B cell (primary cell): ENCODE measurements at regions not wholly inside any gene's neighbourhood (a gene's known extent, or its start where the extent isn't known, plus 50 kb on each side); places are given as distances from the start of the nearest gene placed in this dataset.

ENCODE experiments used
- ATAC-seq: fragments of 200-7000 bp; cut with Tn5 transposase; one replicate; pipeline ENCODE4 v1.10.0; 2021; ENCODE audit warnings: low read depth, mild to moderate bottlenecking, moderate number of reproducible peaks, moderate library complexity
- CTCF ChIA-PET: fragments of 350-600 bp; sonication (Branson Sonifier 250); formaldehyde crosslinking; loops from one replicate; lab custom pipeline; 2021; ENCODE audit warnings: antibody characterized with exemption, inconsistent platforms; lab: Charles Lee
- POLR2A ChIA-PET: fragments of 350-600 bp; sonication (Branson Sonifier 250); formaldehyde crosslinking; loops from one replicate; lab custom pipeline; 2021; ENCODE audit warnings: antibody characterized with exemption; lab: Charles Lee
- DNase-seq: peaks from one replicate; pipeline ENCODE4 v3.0.0; 2013
- H2AFZ ChIP-seq: 2 replicates; pipeline ENCODE4 v1.6.1; 2012; ENCODE audit warnings: mild to moderate bottlenecking, low read depth, low read length; ENCODE audit not compliant: insufficient read depth, poor library complexity, severe bottlenecking
- H3K27ac ChIP-seq, 2 donors: 1 replicate in 1 of 2; 2 replicates in 1 of 2; pipeline ENCODE4 v1.5.1; 2012 to 2013; ENCODE audit warnings: low read length in 2 of 2, mild to moderate bottlenecking in 2 of 2, moderate library complexity in 1 of 2
- H3K27me3 ChIP-seq, 4 experiments: fragments of 200-600 bp in 1 of 4; sonication (generic) in 1 of 4; replicated peaks in 1 of 4; 1 replicate in 2 of 4; 2 replicates in 2 of 4; pipeline versions ENCODE4 v1.6.1 to v1.7.0; 2013 to 2016; ENCODE audit warnings: low read length in 3 of 4, mild to moderate bottlenecking in 2 of 4, mixed read lengths in 1 of 4, moderate library complexity in 1 of 4; ENCODE audit not compliant: insufficient read depth in 4 of 4, control insufficient read depth in 3 of 4; ENCODE audit errors: control extremely low read depth in 1 of 4
- H3K36me3 ChIP-seq, 2 experiments: replicated peaks in 1 of 2; 1 replicate in 1 of 2; 2 replicates in 1 of 2; pipeline versions ENCODE4 v1.6.1 to v1.7.1; 2013; ENCODE audit warnings: low read length in 1 of 2; ENCODE audit not compliant: insufficient read depth in 2 of 2, control insufficient read depth in 1 of 2; ENCODE audit errors: control extremely low read depth in 1 of 2, extremely low read depth in 1 of 2
- H3K4me1 ChIP-seq, 2 donors: fragments of 200-600 bp in 1 of 2; sonication (generic) in 1 of 2; 1 replicate in 1 of 2; 2 replicates in 1 of 2; pipeline versions ENCODE4 v1.5.1 to v1.6.1; 2013 to 2017; ENCODE audit warnings: low read length in 2 of 2; ENCODE audit not compliant: control insufficient read depth in 2 of 2, insufficient read depth in 2 of 2
- H3K4me2 ChIP-seq: replicated peaks from 2 replicates; pipeline ENCODE3; 2012; ENCODE audit warnings: mild to moderate bottlenecking, low read depth, low read length; ENCODE audit not compliant: poor library complexity, severe bottlenecking
- H3K4me3 ChIP-seq, 5 experiments: fragments of 200-600 bp in 1 of 5; sonication (generic) in 1 of 5; 1 replicate in 3 of 5; 2 replicates in 2 of 5; pipeline versions ENCODE4 v1.5.1 to v1.7.0; 2011 to 2016; ENCODE audit warnings: low read length in 4 of 5, mild to moderate bottlenecking in 4 of 5, low read depth in 2 of 5, control low read depth in 1 of 5, moderate library complexity in 1 of 5; ENCODE audit not compliant: insufficient read depth in 1 of 5; ENCODE audit errors: control extremely low read depth in 1 of 5, extremely low read depth in 1 of 5
- H3K79me2 ChIP-seq: fragments of 200-600 bp; sonication (generic); one replicate; pipeline ENCODE4 v1.6.0; 2016; ENCODE audit warnings: low read length; ENCODE audit not compliant: control insufficient read depth, insufficient read depth
- H3K9ac ChIP-seq: fragments of 200-600 bp; sonication (generic); 2 replicates; pipeline ENCODE4 v1.6.1; 2017; ENCODE audit warnings: mild to moderate bottlenecking, low read length, moderate library complexity
- H3K9me3 ChIP-seq, 3 donors: one replicate each; pipeline versions ENCODE4 v1.6.1 to v1.7.1; 2013; ENCODE audit warnings: low read length in 2 of 3; ENCODE audit not compliant: control insufficient read depth in 2 of 3, insufficient read depth in 1 of 3; ENCODE audit errors: control extremely low read depth in 1 of 3
- H4K20me1 ChIP-seq: 2 replicates; pipeline ENCODE4 v1.6.0; 2012; ENCODE audit warnings: mild to moderate bottlenecking, low read length; ENCODE audit not compliant: insufficient read depth, control insufficient read depth, poor library complexity, severe bottlenecking
- H3K27ac Mint-ChIP-seq: one replicate; pipeline ENCODE4 v1.8.0; 2021; ENCODE audit warnings: mixed read lengths
- H3K27me3 Mint-ChIP-seq: one replicate; pipeline ENCODE4 v1.8.0; 2021; ENCODE audit warnings: mixed read lengths
- H3K4me1 Mint-ChIP-seq: one replicate; pipeline ENCODE4 v1.8.0; 2021; ENCODE audit warnings: mixed read lengths
- H3K4me3 Mint-ChIP-seq: one replicate; pipeline ENCODE4 v1.8.0; 2021; ENCODE audit warnings: mixed read lengths
- H3K9me3 Mint-ChIP-seq: one replicate; pipeline ENCODE4 v1.8.0; 2022; ENCODE audit warnings: mixed read lengths; ENCODE audit not compliant: insufficient read depth
- EZH2 ChIP-seq: IDR thresholded peaks from 2 replicates; pipeline ENCODE4 v1.6.1; 2012; ENCODE audit warnings: borderline replicate concordance, low read depth, mild to moderate bottlenecking, moderate library complexity, low read length; ENCODE audit not compliant: insufficient read depth, poor library complexity, severe bottlenecking
- WGBS: methylation state at CpG from one replicate; pipeline ENCODE4 v1.1.5; 2013; ENCODE audit warnings: missing lambda C conversion rate; ENCODE audit not compliant: insufficient coverage; 5-methylcytosine and 5-hydroxymethylcytosine counted together
- intact Hi-C: fragments of 100-400 bp; cut with micrococcal nuclease; formaldehyde crosslinking; loops from one replicate; pipeline ENCODE4 v1.10.0; 2022
- TF ChIP-seq, protein P1 (sequence below): fragments of 200-600 bp; IDR thresholded peaks from one replicate; pipeline ENCODE4 v1.8.0; 2022; ENCODE audit warnings: antibody characterized with exemption, mild to moderate bottlenecking

DNA sequence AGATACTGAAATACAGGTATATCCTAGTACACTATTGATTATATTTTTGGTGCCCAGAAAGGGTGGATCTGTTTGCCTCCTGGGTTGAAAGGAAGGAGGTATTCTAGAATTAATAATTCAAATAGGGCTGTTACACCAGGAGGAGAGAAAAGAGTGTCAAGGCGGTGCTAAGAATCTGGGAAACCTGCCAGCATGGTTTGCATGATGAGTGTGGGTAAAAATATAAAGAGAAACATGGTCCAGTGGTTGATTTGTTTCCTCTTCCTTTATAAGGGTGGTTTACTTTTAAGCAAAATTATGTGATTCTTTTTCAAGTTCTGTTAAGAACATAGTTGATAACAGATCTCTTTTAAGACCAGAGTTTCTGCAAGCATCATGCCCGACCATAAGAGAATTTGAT lies 69.4 kb upstream of the NFIB start:
- no peak for DNase-seq
- Histone ChIP-seq H2AFZ (no peak overlapping the region), H3K4me3 (no peak overlapping the region), H3K9ac (no peak overlapping the region), H3K4me2 (no peak overlapping the region), H3K27me3 (no peaks in the 10 kb centered on the region), H3K27ac (no peak overlapping the region), H3K36me3 (no peaks in the 10 kb centered on the region), H4K20me1 (no peaks in the 10 kb centered on the region), H3K9me3 (no peaks in the 10 kb centered on the region), H3K4me1 (no peaks in the 10 kb centered on the region), H3K79me2 (no peaks in the 10 kb centered on the region)
- H3K27me3 Mint-ChIP-seq: peaks cover 22% of the 10 kb centered on the region
- no peak for ATAC-seq
- no peak for TF ChIP-seq EZH2
- TF ChIP-seq, protein P1, sequence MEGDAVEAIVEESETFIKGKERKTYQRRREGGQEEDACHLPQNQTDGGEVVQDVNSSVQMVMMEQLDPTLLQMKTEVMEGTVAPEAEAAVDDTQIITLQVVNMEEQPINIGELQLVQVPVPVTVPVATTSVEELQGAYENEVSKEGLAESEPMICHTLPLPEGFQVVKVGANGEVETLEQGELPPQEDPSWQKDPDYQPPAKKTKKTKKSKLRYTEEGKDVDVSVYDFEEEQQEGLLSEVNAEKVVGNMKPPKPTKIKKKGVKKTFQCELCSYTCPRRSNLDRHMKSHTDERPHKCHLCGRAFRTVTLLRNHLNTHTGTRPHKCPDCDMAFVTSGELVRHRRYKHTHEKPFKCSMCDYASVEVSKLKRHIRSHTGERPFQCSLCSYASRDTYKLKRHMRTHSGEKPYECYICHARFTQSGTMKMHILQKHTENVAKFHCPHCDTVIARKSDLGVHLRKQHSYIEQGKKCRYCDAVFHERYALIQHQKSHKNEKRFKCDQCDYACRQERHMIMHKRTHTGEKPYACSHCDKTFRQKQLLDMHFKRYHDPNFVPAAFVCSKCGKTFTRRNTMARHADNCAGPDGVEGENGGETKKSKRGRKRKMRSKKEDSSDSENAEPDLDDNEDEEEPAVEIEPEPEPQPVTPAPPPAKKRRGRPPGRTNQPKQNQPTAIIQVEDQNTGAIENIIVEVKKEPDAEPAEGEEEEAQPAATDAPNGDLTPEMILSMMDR: no peak
- WGBS: 0% methylated on average over 2 of the region's 2 CpGs
- no peaks in the 10 kb centered on the region for H3K4me1 Mint-ChIP-seq
- ChIA-PET CTCF (no interaction called here), POLR2A (no interaction called here)
- H3K4me3 Mint-ChIP-seq: no peak overlapping the region
- no peak overlapping the region for H3K27ac Mint-ChIP-seq
- intact Hi-C loops: no loop called here
- no peaks in the 10 kb centered on the region for H3K9me3 Mint-ChIP-seq

DNA sequence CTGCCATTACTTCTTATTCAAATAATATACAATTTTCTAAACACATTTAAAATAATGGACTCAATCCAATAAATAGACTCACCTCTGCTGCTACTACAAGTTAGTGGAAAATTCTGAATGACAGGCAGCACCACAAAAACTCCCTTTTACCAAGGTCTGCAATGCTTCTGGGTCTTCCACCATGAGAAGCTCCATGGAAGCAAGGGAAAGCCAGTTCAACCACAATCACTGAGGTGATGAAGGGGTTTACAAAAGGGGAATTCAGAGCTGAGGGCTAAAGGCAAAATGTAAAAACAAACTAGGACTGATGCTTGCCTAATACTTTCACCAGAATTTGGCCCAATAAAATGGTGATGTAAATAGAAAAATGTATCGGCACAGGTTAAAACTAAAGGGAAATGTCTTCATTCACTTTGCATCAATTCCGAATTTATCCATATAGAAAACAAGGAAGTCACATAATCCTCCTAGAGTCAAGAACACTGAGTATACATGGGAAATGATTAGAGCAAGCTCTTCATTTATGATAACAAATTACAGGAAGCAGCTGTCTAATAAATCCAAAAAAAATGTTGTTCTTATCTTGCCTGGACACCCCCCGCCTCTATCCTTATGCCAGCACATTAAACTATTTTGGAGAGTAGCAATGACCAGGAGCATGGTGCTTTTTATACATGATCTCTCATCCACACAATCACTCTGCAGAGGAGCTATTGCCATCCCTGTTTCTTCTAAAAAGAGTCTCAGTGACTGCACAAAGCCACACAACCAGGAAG lies 66.3 kb upstream of the NFIB start:
- CTCF ChIA-PET: no interaction called here
- 40% methylated on average over 1 of the region's 3 CpGs for WGBS

More for the DNA sequence above, 66.3 kb upstream of the NFIB start:
- Histone ChIP-seq H3K4me1 (no peaks in the 10 kb centered on the region), H3K4me2 (no peak overlapping the region), H3K9me3 (no peaks in the 10 kb centered on the region), H3K4me3 (no peak overlapping the region), H3K79me2 (no peaks in the 10 kb centered on the region), H3K9ac (no peak overlapping the region), H3K27ac (no peak overlapping the region), H3K36me3 (no peaks in the 10 kb centered on the region), H2AFZ (no peak overlapping the region), H3K27me3 (peaks cover 0 to 3% (median 0%) of the 10 kb centered on the region in 4 experiments), H4K20me1 (no peaks in the 10 kb centered on the region)
- intact Hi-C loops: no loop called here
- H3K4me3 Mint-ChIP-seq: no peak overlapping the region
- DNase-seq (no peak), ATAC-seq (no peak)
- peaks cover 8% of the 10 kb centered on the region for H3K27me3 Mint-ChIP-seq
- TF ChIP-seq EZH2: no peak
- TF ChIP-seq, protein P1: no peak
- POLR2A ChIA-PET: interaction anchor here (0.7 kb wide), 1 partner anchor 900 kb away, joined by 3 read pairs; no protein-coding TSS in a partner anchor
- H3K27ac Mint-ChIP-seq: no peak overlapping the region
- no peaks in the 10 kb centered on the region for H3K4me1 Mint-ChIP-seq
- H3K9me3 Mint-ChIP-seq: no peaks in the 10 kb centered on the region
